Ishikawa (cell line): ENCODE measurements at regions not wholly inside any gene's neighbourhood (a gene's known extent, or its start where the extent isn't known, plus 50 kb on each side); places are given as distances from the start of the nearest gene placed in this dataset.

ENCODE experiments used
- CEBPB ChIP-seq: IDR thresholded peaks from 2 replicates; pipeline ENCODE4 v1.6.1; 2012
- CREB1 ChIP-seq: IDR thresholded peaks from 2 replicates; pipeline ENCODE4 v1.6.1; 2012; ENCODE audit warnings: low read depth
- EGR1 ChIP-seq: IDR thresholded peaks from 2 replicates; pipeline ENCODE4 v1.6.1; 2012
- EP300 ChIP-seq: IDR thresholded peaks from 2 replicates; pipeline ENCODE4 v1.6.1; 2012; ENCODE audit warnings: borderline replicate concordance
- FOXM1 ChIP-seq: IDR thresholded peaks from 2 replicates; pipeline ENCODE4 v1.6.1; 2012; ENCODE audit warnings: low read depth, borderline replicate concordance
- MAX ChIP-seq: IDR thresholded peaks from 2 replicates; pipeline ENCODE4 v1.6.1; 2012
- NFIC ChIP-seq: IDR thresholded peaks from 2 replicates; pipeline ENCODE4 v1.6.1; 2012
- RAD21 ChIP-seq: IDR thresholded peaks from 2 replicates; pipeline ENCODE4 v1.6.1; 2012; ENCODE audit warnings: low read depth
- REST ChIP-seq: IDR thresholded peaks from 2 replicates; pipeline ENCODE4 v1.6.1; 2012; ENCODE audit warnings: low read depth, mild to moderate bottlenecking
- TAF1 ChIP-seq: IDR thresholded peaks from 2 replicates; pipeline ENCODE4 v1.6.1; 2012; ENCODE audit warnings: low read depth, mild to moderate bottlenecking
- TCF12 ChIP-seq: IDR thresholded peaks from 2 replicates; pipeline ENCODE4 v1.6.1; 2012; ENCODE audit warnings: low read depth
- TEAD4 ChIP-seq: IDR thresholded peaks from 2 replicates; pipeline ENCODE4 v1.6.1; 2012
- USF1 ChIP-seq: IDR thresholded peaks from 2 replicates; pipeline ENCODE4 v1.6.1; 2012
- YY1 ChIP-seq: IDR thresholded peaks from 2 replicates; pipeline ENCODE4 v1.6.1; 2012; ENCODE audit warnings: low read depth
- ZBTB7A ChIP-seq: IDR thresholded peaks from 2 replicates; pipeline ENCODE4 v1.6.1; 2012; ENCODE audit warnings: low read depth

GRCh38 chr7:113256883-113257531 is 138.7 kb upstream of the SMIM30 start:
- TF ChIP-seq CREB1 (no peak), TEAD4 (no peak), ZBTB7A (no peak), USF1 (no peak), EP300 (no peak), YY1 (no peak), MAX (no peak), FOXM1 (no peak), REST (no peak), EGR1 (no peak), CEBPB (no peak), TAF1 (no peak), RAD21 (no peak)

GRCh38 chr7:113247198-113247597 is 128.8 kb upstream of the SMIM30 start:
- TF ChIP-seq USF1 (no peak), EGR1 (no peak)

- TF ChIP-seq CEBPB = no peak
- no peak for TF ChIP-seq REST
- TF ChIP-seq CREB1 = no peak
- no peak for TF ChIP-seq TEAD4
- no peak for TF ChIP-seq EP300
- TF ChIP-seq FOXM1 = no peak
- no peak for TF ChIP-seq NFIC
These were observed 128.4 kb upstream of the SMIM30 start for GRCh38 chr7:113246738-113247137.

- TF ChIP-seq RAD21 (no peak), TCF12 (no peak)
These were observed 114.5 kb upstream of the SMIM30 start for GRCh38 chr7:113232885-113233284.

GRCh38 chr7:113230691-113231090 is 112.3 kb upstream of the SMIM30 start:
- TF ChIP-seq CEBPB (no peak), FOXM1 (no peak), MAX (no peak), ZBTB7A (no peak), TAF1 (no peak), CREB1 (no peak), EP300 (no peak), EGR1 (no peak), REST (no peak), TEAD4 (no peak), NFIC (no peak), USF1 (no peak)
